HG03139 (cell line): ENCODE measurements at regions not wholly inside any gene's neighbourhood (a gene's known extent, or its start where the extent isn't known, plus 50 kb on each side); places are given as distances from the start of the nearest gene placed in this dataset.
"Not testable (repeated sequence)": the region's sequence is repeated elsewhere in the genome, so short reads cannot be mapped to it uniquely, and the experiment has no call there.

Source experiments
- ATAC-seq: cut with Tn5 transposase; IDR thresholded peaks from one replicate; pipeline ENCODE4 v1.9.1; 2021; ENCODE audit not compliant: unreplicated experiment

DNA sequence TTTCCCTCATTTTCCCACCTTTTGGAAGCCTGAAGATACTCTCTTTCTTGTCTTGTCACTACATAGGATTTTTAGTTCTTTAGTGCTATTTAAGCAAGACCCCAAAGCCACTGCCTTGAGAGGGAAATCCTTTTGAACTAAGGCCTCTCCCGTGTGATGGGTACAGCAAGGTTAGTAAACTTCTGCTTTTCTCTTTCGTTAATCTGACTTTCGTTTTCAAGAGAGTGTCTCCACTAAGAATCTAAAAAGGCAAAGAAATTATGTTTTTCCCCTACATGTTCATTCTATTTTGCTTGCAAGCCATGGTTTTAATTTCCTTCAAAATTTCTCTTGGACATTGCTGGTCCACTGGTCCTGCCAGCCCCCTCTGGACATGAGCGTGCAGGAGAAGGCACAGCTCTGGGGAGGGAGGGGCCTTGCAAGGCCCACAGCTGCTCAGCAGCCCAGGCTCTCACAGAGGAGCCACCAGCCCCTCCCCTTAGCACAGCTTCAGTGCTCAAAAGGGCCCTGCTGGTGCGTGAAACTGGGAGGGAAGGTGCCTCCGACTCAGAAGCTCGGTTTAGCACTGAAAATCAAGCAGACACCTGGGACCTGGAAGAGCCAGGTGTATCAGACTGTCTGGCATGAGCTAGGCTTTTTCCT is 210.9 kb upstream of the GALNT2 start:
- ATAC-seq, result peak; percentile 97

DNA sequence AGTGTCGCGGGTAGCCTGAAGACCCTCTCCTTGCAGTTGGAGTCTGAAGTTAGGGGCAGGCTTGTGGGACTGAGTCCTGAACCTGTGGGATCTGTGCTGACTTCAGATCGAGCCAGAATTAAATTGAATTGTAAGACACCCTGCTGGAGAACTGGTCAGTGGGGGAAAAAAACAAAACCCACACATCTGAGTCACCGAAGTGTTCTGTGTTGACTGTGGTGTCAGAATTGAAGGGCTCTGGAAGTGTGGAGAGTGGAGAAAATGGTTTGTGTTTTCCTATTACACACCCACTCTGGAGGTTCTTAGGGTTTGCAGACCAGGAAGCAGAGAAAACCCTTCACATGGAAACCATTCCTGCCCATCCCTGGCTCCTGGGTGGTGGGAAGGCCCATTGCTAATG is 209.5 kb upstream of the GALNT2 start:
- ATAC-seq, result no peak

DNA sequence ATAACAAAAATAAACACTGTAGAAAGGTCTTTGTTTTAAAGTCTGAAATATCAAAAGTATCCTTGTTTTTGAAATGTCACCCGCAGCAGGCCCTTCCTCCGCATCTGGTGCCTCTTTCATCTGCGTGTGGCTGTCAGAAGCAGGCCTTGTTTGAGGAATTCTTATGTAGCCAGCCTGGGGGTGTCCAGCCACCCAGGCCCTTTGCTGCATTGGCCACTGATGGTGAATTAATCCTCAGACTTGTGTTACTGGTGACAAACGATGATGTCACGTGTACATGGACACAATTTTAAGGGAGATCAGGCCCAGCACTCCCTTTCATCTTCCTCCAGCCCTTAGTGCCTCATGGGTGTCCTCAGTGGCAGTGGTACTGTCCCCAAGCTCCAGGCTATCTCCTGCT is 208.0 kb upstream of the GALNT2 start:
- ATAC-seq, result no peak

DNA sequence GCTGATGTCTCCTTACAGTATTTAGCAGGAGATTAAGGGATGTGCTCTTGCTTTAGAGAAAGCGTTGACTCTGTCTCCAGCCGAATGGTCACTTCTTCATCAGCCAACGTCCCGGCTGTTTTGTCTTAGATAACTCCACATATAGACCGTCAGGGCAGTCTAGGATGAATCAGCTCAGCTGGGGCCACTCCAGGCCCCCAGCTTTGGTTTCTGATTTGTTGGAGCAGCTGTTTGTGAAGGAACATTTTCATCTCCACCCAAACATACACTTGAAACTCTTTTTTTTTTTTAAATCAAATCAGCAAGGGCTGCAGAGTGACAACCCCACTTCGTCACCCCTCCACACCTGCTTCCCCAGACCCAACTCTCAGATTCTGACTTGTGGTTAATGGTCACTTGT is 206.1 kb upstream of the GALNT2 start:
- no peak for ATAC-seq

DNA sequence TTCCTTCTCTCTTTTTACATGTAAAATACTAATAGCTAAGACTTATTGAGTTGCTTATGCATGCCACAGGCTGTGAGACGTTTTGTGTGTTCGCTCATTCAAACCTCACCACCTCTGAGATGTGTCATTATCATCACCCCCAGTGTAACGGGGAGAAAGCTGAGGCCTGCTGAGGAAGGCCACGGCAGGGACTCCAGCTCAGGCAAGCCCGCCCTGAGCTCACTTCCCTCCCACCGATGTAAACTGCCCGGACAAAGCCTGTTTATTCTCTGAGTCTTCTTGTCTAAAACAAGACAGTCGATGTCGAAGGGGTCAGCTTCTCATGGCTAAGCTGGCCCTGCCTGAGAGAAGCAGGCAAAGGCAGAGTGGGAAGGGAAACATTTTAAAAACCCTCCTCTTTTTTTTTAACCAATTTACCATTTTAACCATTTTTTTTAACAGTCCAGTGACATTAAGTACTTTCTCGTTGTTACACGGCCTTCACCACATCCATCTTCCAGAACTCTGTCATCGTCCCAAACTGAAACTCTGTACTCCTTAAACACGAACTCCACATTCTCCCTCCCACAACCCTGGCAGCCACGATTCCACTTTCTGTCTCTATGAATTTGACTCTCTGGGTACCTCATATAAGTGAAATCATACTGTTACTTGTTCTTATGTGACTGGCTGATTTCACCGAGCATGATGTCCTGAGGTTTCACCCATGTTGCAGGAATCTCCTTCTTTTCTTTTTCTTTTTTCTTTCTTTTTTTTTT is 204.8 kb upstream of the GALNT2 start:
- no peak for ATAC-seq

DNA sequence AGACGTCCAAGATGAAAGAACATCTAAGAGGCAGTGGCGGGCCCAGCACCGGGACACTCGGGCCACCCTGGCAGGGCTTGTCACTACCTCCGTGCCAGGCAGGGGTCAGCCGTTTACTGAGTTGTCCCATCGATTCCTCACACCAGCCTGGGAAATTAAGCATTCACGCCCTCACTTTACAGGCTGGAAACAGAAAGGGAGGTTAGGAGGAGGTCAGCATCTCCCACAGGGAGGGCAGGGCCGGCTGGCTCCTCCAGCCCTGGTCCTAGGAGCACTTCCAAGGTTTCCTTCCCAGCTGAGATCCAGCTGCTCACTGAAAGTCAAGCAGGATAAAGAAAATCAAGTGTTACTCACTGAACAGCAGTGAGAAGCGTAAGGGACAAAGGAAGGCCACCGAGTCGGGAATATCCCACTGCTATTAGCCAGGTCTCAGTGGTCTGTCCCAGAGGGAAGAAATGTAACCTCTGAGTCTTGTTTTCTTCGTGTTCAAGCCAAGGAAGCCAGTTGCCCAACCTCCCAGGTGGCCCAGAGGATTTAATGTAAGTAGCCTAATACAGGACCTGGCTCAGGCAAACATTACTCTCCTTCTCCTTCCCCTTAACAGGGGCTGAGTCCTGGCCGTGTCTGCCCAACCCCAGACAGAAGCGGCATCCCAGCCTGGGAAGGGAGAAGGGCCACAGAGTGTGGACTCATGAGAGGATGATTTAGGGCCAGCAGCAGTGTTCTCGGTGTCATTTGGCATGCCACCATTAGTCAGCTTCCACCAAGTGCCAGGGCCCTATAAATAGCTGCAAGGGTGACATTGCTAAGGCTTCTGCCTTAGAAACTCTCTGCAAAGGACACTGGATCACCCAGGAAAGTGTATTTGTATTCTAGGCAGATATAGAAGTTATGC is 203.1 kb upstream of the GALNT2 start:
- no peak for ATAC-seq

DNA sequence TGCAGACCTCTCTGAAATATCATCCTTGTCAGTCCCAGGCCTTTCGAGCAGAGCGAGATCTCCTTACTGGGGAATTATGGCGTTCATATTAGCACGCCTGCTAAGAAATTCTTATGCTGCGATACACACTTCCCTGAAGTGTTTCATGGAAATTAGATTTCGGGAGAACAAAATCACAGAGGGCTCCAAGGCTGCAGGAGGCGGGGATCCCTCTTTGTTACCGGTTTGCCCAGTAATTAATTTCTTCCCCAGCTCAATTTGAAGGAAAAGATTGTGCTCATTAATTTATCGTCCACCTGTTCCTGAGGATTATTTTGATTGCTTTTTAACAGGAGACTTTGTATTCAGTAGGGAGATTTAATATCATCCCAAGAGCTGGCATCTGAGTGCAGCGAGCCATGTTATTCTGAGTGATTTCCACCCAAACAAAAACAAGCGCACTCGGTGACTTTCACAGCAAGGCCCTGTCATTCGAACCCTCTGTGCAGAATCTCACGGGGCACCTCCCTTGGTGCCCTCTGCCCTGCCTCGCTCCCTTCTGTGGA is 202.3 kb upstream of the GALNT2 start:
- ATAC-seq, result no peak

DNA sequence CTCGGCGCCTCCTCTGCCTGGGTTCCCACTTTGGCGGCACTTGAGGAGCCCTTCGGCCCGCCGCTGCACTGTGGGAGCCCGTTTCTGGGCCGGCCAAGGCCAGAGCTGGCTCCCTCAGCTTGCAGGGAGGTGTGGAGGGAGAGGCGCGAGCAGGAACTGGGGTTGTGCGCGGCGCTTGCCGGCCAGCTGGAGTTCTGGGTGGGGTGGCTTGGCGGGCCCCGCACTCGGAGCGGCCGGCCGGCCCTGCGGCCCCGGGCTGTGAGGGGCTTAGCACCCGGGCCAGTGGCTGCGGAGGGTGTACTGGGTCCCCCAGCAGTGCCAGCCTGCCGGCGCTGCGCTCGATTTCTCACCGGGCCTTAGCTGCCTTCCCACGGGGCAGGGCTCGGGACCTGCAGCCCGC is 201.7 kb upstream of the GALNT2 start:
- ATAC-seq, result not testable (repeated sequence)

DNA sequence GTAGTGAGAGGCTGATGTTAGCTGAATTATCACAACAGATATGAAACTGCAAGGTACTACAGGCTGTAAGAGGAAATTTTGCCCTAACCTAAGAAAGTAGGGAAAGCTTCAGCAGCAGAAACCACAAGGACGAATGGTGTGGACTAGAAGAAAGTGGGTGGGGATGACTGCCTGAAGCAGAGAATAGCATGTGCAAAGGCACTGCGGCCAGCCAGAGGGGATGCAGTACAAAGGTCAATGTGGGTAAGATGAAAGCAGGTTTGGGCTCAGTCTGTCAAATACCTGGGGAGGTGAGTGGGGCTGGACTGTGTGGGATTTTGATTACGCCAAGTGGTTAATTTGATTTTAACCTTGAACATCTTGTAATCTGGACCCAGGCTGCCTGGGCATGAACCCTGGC is 199.3 kb upstream of the GALNT2 start:
- ATAC-seq, result no peak

DNA sequence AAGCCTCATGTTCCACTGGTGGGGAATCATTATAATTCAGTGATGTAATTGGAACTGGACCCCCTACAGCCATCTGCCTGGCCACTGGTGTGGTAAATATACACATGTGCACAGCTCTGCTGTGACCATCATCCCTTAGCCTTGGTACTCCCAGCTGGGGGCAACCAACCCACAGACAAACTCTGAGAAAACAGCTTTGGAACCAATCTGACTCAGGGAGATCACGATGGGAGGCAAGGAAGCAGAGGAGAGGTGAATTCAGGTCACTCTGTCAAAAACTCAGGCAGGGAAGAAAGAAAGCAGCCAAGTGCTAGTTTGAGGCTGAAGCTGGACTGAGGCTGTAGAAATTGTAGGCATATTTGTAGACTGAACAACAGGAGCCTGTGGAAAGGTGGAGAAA is 197.8 kb upstream of the GALNT2 start:
- ATAC-seq, result no peak

DNA sequence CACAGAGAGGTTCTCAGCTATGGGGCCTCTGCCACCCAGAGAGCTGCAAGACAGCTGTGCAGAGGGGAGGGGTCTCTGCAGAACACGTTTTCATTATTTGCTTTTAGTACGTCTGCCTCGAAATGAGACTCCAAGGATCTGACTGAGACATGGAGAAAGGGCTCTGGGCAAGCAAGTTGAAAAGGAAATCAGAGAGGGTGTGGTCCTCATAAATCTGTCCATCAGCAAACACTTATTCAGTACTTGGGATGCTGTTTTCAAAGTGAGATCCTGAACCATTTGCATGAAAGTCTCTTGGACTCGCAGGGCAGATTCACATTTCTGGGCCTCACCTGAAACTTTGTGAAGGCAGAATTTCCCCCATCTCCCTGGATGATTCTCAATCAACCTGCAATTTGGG is 197.4 kb upstream of the GALNT2 start:
- ATAC-seq, result no peak

DNA sequence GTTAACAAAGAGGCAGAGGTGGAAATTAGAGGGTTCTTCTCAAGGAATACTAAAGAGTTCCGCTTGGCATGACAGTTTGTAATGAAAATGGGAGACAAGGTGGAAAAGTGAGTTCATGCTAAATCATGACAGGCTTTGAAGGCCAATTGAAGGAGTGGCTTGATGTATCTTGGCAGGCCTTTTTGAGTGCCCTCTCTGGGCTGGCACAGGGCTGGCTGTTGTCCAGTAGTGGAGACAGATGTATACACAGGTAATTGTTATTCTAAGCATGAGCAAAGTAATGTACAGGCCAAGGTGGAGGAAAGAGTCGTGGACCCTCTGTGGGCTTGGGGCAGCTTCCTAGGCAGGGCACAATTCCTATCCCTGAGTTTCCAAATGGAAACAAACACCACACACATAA is 196.7 kb upstream of the GALNT2 start:
- ATAC-seq, result no peak

DNA sequence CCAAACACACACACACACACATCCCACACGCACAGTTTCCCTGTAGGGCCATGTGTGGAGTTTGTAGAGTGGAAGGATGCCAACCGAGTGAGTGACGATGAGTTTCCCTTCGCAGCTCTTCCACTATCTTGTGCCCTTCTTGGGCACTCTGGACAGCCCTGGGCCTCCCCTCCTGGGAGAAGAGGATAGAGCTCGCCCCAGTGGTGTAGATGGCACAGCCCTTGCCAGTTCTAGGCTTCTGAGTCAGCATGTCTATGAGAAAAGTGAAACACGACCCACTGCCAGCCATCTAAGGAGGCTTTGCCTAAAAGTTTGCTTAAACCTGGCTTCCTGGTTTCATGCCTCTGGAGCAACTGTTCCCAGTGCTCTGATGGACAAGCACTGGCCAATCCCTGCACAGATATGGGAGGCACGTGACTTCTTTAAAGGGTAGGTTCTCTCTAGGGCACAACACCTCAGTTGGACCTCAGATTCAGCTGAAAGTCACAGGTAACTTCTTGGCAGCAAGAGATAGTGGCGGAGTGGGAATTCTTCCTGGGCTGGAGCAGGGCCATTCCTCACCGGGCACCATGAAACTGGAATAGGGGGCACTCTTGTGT is 195.9 kb upstream of the GALNT2 start:
- ATAC-seq, result no peak

DNA sequence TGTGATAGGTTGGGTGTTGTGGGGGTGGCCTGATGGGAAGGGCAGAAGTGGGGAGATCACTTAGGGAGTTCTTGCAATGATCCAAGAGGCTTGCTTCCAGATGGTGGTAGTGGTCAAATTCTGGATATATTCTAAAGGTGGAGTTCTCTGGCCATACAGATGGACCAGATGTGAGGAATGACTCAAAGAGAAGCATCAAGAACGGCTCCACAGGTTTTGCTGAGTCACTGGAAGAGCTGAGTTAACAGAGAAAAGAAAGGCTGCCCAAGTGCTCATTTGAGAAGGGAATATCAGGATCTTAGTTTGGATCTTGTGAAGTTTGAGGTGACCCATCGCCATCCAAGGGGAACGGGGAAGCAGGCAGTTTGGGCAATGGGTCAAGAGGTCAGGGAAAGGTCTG is 192.9 kb upstream of the GALNT2 start:
- no peak for ATAC-seq

DNA sequence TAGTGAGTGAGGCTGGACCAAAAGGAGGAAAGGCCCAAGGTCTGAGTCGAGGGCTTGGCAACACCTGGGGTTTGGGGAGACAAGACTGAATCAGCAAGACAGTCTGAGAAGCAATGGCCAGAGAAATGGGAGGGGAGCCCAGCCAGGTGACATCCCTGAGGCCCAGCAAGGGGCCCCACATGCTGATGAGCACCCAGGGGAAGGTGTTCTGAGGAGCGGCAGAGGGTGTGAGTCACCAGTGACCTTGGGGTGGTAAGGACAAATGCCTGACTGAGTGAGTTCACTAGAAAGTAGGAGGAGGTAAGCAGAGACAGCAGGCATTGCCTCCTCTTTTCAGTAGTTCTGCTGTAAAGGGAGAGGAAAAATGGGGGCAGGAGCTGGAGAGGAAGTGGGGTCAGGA is 192.4 kb upstream of the GALNT2 start:
- ATAC-seq, result no peak

DNA sequence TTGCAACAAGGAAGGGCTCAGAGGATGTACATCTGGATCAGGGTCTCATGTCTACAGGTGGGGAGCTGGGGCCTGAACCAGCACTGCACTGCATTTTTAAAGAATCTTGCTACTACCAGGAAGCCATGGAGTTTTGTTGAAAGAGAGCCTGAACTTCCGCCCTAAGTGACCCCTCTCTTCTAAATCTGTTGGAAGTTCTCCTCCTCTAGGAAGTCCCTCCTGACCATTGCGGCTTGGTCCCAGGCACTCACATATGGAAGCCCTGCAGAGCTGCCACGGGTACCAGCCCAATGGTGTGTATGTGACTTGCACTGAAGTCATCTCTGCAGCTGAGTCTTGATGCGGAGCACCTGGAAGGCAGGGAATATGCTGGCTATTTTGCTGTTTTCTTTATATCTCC is 192.0 kb upstream of the GALNT2 start:
- ATAC-seq, result no peak

DNA sequence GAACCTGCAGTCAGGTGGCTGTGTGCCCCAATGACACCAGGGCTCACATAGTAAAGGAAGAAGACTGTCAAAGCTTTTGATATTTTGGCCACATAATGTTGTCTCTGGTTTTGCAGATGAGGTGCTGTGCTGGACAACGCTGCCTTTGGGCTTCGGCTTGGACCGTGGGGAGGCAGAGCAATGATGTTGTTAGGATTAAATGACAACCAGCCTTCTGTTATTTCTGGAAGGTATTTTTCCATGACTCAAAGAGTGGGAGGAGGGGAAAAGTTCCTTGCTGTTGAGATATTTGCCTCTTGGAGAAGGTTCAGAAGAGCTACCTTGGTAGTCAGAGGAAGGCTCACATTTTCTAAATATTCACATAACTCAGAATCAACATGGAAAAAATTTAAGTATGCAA is 187.3 kb upstream of the GALNT2 start:
- ATAC-seq, result no peak

DNA sequence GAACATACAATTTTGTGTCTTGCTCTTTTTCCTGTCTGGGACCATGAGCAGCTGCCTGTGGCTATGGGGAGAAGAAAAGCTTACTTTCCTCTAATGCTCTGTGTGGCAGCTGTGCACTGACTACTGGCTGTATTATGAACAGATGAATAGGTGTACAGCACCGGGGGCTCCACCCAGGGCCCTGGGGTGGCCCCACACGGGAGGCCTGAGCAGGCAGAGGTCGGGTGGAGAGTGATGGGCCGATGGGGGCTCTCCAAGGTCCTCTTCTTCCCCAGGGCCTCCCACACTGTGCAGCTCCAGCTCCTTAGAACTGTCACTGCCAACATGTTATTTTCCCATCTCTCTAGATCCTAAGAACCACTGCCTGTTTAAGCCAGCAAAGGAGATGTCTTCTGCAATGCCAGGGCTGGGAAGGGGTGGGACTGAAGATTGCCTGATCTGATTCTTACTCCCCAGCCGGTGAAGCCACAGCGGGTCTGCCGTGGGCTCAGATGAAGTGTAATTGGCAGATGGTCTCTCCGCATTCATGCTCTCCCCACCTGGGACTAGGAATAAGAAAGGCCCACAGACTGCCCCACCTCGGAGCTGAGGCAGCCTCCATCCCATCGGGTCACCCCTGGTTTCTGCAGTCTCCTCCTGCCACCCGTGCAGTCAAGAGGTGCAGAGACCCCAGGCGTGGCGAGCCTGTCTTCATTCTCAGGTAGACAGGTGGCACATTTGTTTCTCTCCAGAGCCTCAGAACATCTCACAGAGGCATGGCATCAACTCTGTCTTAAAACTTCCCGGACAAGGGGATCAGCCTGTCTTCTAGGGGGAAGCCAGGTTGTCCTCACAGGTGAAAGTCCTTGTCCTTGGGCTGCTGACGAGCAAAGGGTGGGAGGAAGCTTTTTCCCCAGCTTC is 186.5 kb upstream of the GALNT2 start:
- ATAC-seq, result no peak

DNA sequence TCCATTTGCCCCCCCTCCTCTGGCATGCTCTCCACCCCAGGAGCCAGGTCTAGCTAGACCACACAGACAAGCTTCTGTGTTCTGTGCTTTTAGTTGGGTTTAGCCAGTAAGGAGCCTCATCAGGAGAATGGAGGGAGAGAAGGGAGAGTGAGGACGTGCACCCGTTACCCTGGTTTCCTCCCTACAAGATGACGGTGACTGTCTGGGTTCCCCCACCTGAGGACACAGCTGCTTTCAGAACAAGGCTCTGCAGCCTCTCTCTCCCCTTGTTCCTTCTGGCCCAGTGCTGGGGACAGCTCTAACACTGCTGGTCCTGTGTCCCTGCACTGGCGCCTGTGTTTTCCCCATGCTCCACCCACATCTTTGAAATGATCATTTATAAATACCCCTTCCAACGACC is 184.4 kb upstream of the GALNT2 start:
- ATAC-seq, result no peak

DNA sequence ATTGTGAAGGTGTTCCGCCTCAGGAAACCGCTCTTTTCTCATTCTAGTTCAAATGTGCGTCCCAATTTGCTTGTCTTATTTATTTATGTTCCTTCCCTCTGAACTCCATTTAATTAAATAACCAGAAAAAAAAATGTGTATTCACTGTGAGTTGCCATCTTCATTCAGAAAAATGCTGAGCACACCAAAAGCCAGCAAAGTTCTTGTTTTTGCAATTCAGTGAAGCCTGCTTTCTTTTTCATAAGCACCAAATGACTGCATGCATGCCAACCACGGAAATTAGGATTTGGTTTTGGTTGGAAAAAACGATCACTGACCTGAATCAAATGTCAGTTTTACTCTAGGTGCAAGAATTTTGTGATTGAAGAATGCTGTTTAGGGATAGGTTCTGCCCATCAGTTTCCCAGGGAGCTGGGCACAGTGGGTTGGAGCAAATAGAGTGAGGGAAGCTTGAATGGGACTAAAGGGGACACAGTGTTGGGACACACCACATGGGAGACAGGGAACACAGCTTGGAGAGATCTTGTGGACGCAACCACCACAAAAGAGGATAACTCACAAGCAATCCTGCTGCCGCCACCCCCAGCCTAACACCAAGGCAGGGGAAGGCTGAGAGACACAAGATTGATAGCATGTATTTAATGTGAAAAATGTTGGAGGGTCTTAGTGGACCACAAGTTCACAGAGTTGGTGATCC is 183.4 kb upstream of the GALNT2 start:
- ATAC-seq, result no peak
